ENCODE measurements at regions not wholly inside any gene's neighbourhood (a gene's known extent, or its start where the extent isn't known, plus 50 kb on each side); places are given as distances from the start of the nearest gene placed in this dataset.

DNA sequence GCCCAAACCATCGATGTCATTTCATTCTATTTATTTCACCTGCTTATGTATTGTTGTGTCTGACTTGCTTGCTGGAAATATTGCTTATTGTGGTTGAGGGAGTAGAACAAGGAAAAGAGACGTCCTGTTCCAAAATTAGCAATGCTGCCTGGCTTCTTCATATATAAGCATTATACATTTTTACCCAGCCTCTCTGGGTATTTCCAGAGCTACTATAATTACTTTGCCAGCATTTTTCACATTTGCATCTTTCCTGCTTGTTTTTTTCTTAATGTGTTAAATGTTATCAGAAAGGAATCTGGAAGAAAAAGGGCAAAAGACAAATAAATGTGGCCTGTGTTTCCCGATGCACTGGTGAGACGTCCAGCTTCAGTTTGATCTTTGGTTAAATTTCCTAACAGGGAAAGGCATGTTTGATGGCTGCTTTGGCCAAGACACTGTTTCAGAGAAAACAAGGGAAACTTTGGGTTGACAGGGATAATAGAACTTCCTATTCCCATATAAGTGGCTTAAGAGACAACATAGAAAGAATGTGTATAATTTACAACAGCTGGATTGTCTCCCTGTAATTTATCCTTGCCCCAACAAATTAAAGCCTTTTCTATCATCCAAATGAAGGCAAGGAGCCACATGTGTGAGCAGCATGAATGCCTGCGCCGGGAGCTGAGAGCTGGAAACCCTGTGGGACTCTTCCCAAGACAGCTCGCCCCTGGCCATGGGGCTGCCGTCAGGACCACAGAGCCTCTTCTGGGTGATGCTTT lies 671.1 kb upstream of the CELF2 start:
- no TSS peak for BruUV-seq (replicated peaks)
- Histone ChIP-seq H2BK5ac (ENCODE audit: low read depth, low read length, poor library complexity, severe bottlenecking) (no peak overlapping the region), H2AK5ac (ENCODE audit: low read depth, low read length) (no peak overlapping the region), H3K14ac (replicated peaks; ENCODE audit: low read depth, low read length) (no peak overlapping the region), H3K9ac (ENCODE audit: low read depth, low read length) (no peak overlapping the region), H3K27me3 (ENCODE audit: control insufficient read depth, insufficient read depth, low read length) (no peaks in the 10 kb centered on the region), H3K9me3 (ENCODE audit: control insufficient read depth, insufficient read depth, low read length) (no peaks in the 10 kb centered on the region), H4K5ac (ENCODE audit: low read depth, low read length) (no peak overlapping the region), H3K79me1 (ENCODE audit: low read depth in 1 of 2, low read length in 2 of 2) (no peaks in the 10 kb centered on the region), H3K9me1 (ENCODE audit: insufficient read depth, low read length) (no peaks in the 10 kb centered on the region), H3K4me3 (ENCODE audit: insufficient read depth, low read depth, low read length) (no peak overlapping the region), H3K4me2 (ENCODE audit: low read depth, low read length) (no peak overlapping the region), H3K56ac (ENCODE audit: extremely low read depth, insufficient read depth, low read length) (no peak overlapping the region), H3K18ac (ENCODE audit: low read depth, low read length) (no peak overlapping the region), H4K20me1 (ENCODE audit: insufficient read depth, low read length) (no peaks in the 10 kb centered on the region), H3K27ac (ENCODE audit: insufficient read depth, low read length) (no peak overlapping the region), H3K4ac (ENCODE audit: low read depth, low read length) (no peak overlapping the region), H2AFZ (replicated peaks; ENCODE audit: low read length, poor library complexity) (no peak overlapping the region), H4K91ac (ENCODE audit: insufficient read depth, low read depth, low read length) (no peak overlapping the region), H2BK120ac (ENCODE audit: low read depth, low read length) (no peak overlapping the region), H2AK9ac (replicated peaks; ENCODE audit: low read depth, low read length, poor library complexity) (no peak overlapping the region), H4K8ac (ENCODE audit: low read depth in 2 of 2, low read length in 2 of 2) (no peak overlapping the region), H2BK20ac (ENCODE audit: low read depth, low read length) (no peak overlapping the region), H3K36me3 (ENCODE audit: control insufficient read depth, insufficient read depth, low read length) (no peaks in the 10 kb centered on the region), H3K23ac (ENCODE audit: low read depth, low read length) (no peak overlapping the region), H3K4me1 (ENCODE audit: control insufficient read depth, insufficient read depth, low read length) (no peaks in the 10 kb centered on the region), H2BK15ac (ENCODE audit: low read depth, low read length) (no peak overlapping the region)
- ChIA-PET CTCF (no interaction called here), POLR2A (ENCODE audit: unreplicated experiment) (no interaction called here)
- WGBS, 2 experiments (ENCODE audit: extremely low coverage in 2 of 2, insufficient read length in 1 of 2), result 17% methylated on average over 2 of the region's 8 CpGs; no CpG with 5 or more reads in 1 of the 2 experiments
- dilution Hi-C loops (cut with HindIII; ENCODE audit: low sequenced_read_pairs, unreplicated experiment), result no loop called here
- in situ Hi-C loops (cut with MboI; ENCODE audit: low sequenced_read_pairs), result no loop called here
- intact Hi-C loops (cut with micrococcal nuclease), result no loop called here
- DNase-seq, result no peak
- ATAC-seq (ENCODE audit: low read depth), result no peak
- no peak for TF ChIP-seq CEBPB (IDR thresholded peaks at IDR 0.05; ENCODE audit: low read depth, low read length)
- no peak for TF ChIP-seq RCOR1 (IDR thresholded peaks at IDR 0.05; ENCODE audit: insufficient replicate concordance, low read length)
- TF ChIP-seq, protein P1, sequence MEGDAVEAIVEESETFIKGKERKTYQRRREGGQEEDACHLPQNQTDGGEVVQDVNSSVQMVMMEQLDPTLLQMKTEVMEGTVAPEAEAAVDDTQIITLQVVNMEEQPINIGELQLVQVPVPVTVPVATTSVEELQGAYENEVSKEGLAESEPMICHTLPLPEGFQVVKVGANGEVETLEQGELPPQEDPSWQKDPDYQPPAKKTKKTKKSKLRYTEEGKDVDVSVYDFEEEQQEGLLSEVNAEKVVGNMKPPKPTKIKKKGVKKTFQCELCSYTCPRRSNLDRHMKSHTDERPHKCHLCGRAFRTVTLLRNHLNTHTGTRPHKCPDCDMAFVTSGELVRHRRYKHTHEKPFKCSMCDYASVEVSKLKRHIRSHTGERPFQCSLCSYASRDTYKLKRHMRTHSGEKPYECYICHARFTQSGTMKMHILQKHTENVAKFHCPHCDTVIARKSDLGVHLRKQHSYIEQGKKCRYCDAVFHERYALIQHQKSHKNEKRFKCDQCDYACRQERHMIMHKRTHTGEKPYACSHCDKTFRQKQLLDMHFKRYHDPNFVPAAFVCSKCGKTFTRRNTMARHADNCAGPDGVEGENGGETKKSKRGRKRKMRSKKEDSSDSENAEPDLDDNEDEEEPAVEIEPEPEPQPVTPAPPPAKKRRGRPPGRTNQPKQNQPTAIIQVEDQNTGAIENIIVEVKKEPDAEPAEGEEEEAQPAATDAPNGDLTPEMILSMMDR (conservative IDR thresholded peaks at IDR 0.05; ENCODE audit: low read depth, low read length), result no peak
- TF ChIP-seq, protein P2, sequence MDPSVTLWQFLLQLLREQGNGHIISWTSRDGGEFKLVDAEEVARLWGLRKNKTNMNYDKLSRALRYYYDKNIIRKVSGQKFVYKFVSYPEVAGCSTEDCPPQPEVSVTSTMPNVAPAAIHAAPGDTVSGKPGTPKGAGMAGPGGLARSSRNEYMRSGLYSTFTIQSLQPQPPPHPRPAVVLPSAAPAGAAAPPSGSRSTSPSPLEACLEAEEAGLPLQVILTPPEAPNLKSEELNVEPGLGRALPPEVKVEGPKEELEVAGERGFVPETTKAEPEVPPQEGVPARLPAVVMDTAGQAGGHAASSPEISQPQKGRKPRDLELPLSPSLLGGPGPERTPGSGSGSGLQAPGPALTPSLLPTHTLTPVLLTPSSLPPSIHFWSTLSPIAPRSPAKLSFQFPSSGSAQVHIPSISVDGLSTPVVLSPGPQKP (IDR thresholded peaks at IDR 0.05; ENCODE audit: borderline replicate concordance, low read depth, low read length), result no peak
- no peak for TF ChIP-seq MAFK (IDR thresholded peaks at IDR 0.05; ENCODE audit: low read depth, low read length)
- no peak for TF ChIP-seq NFE2L2 (IDR thresholded peaks at IDR 0.05; ENCODE audit: low read depth, low read length)
- TF ChIP-seq, protein P3, sequence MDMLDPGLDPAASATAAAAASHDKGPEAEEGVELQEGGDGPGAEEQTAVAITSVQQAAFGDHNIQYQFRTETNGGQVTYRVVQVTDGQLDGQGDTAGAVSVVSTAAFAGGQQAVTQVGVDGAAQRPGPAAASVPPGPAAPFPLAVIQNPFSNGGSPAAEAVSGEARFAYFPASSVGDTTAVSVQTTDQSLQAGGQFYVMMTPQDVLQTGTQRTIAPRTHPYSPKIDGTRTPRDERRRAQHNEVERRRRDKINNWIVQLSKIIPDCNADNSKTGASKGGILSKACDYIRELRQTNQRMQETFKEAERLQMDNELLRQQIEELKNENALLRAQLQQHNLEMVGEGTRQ (IDR thresholded peaks at IDR 0.05; ENCODE audit: low read depth, low read length), result no peak
- TF ChIP-seq CHD1 (IDR thresholded peaks at IDR 0.05; ENCODE audit: low read depth, low read length), result no peak
- TF ChIP-seq BHLHE40 (IDR thresholded peaks at IDR 0.05; ENCODE audit: low read depth, low read length), result no peak
- TF ChIP-seq MAZ (IDR thresholded peaks at IDR 0.05; ENCODE audit: borderline replicate concordance, low read depth, low read length), result no peak
- no peak for TF ChIP-seq MXI1 (IDR thresholded peaks at IDR 0.05; ENCODE audit: borderline replicate concordance, low read depth, low read length)
- TF ChIP-seq SMC3 (IDR thresholded peaks at IDR 0.05; ENCODE audit: low read depth, low read length), result no peak
- no peak for TF ChIP-seq POLR2A (IDR thresholded peaks at IDR 0.05; ENCODE audit: low read depth, low read length)
- TF ChIP-seq RFX5 (IDR thresholded peaks at IDR 0.05; ENCODE audit: low read depth, low read length), result no peak
- no peak for TF ChIP-seq FOS (IDR thresholded peaks at IDR 0.05; ENCODE audit: low read depth, low read length)
- no peak for TF ChIP-seq RAD21 (IDR thresholded peaks at IDR 0.05; ENCODE audit: low read length)

Data from IMR-90 (cell line).